Activated CD4-positive, alpha-beta T cell treated with anti-CD3 and anti-CD28 coated beads, Interleukin-2, amount 50 U/mL, for 48 hours (primary cell): ENCODE measurements at regions not wholly inside any gene's neighbourhood (a gene's known extent, or its start where the extent isn't known, plus 50 kb on each side); places are given as distances from the start of the nearest gene placed in this dataset.

ENCODE experiments used
- DNase-seq, 2 experiments: peaks; one replicate each; pipeline ENCODE4 v3.0.0-alpha.2; 2020

DNA sequence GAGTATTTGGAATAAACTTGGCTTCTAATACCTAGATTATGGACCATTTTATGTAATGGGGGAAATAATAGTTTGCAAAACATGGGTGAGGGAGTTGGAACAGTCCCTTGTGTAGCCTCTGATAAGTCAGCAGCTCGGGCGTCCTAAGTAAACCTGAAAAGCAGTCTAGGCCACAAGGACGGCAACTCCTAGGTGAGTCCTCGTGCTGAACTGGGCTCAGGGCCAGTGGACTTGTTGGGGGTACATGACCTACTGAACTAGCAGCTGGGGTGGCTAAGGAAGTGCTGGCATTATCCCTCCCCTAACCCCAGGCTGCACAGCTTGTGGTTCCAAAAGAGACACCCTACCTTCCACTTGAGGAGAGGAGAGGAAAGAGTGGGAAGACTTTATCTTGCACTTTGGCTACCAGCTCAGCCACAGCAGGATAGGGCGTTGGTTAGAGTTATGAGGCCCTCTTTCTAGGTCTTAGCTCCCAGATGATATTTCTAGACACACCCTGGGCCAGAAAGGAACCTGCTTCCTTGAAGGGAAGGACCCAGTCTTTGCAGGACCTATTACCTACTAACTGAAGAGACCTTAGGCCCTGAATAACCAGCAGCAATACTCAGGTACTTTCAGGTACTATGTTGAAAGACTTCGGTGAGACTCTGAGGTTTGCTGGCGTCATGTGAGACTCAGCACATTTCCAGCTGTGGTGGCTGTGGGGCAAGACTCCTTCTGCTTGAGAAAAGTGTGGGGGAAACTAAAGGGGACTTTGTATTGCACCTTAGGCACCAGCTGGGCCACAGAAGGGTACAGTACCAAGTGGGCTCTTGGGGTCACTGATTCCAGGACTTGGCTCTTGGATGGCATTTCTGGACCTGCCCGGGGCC, 71.0 kb downstream of the AQP4 start:
- no peak for DNase-seq

DNA sequence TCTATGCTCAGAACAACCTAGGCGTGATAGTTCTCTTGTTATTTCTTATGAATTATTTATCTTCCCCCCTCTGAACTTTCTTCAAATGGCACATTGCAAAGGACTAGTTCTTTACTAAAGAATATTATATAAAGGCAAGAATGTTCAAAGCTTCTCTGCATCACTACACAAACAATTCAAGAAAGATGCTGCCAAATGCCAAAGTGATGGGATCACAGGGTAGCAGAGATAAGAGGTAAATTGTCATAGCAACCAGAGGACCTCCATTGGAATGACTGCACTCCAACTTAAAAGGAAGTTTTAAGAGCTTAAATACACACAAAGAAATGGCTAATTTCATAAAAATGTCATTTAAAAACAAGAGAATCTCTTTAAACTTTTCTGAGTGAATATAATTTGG, 72.8 kb downstream of the AQP4 start:
- no peak for DNase-seq

DNA sequence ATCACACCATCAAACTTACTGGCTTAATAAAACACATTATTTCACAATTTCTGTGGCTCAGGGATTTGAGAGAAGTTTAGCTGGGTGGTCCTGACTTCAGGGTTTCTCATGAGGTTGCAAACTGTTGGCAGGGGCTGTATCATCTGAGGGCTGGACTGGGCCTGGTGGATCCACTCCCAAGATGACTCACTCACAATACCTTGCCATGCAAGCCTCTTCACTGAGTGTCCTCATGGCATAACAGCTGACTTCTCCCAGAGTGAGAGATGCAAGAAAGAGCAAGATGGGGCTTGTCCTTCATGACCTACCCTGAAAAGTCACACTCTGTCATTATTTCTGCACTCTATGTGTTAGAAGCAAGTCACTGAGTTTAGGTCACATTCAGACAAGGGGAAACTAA, 73.8 kb downstream of the AQP4 start:
- no peak for DNase-seq

DNA sequence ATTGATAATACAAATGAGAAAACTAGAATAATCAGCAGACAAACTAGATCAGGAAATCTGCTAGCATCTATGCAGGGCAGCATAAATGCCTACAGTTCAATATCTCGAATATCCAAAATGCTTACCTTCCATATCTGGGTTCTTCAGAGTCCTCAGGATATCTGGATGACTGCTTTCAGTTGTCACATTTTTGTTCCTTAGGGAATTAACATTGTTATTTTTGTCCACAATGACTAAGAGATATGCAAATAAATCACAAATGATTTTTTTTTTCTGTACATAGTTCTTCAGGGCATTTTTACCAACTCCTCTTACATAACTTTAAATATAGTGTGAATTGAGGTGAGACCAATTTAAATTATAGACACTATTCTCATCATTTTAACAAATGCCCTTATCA, 80.9 kb downstream of the AQP4 start:
- no peak for DNase-seq

DNA sequence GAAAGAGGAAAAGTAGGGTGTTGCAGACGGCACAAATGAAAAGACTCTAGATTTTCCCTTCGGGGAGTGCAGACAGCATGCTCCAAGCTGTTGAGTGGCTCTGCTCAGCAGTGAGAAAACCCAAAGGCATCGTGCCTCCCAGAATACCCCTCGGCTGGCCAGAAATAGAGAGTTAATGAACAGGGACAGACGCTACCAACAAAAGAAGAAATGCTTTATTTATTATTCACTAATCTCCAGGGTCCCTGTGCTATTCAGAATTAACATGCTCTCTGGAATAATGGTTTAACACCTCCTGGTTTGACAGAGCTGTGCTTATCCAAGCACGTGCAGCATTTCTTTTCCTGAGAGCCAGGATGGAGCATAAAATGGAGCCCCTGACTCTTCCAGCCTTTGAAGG, 82.3 kb downstream of the AQP4 start:
- DNase-seq, result no peak

DNA sequence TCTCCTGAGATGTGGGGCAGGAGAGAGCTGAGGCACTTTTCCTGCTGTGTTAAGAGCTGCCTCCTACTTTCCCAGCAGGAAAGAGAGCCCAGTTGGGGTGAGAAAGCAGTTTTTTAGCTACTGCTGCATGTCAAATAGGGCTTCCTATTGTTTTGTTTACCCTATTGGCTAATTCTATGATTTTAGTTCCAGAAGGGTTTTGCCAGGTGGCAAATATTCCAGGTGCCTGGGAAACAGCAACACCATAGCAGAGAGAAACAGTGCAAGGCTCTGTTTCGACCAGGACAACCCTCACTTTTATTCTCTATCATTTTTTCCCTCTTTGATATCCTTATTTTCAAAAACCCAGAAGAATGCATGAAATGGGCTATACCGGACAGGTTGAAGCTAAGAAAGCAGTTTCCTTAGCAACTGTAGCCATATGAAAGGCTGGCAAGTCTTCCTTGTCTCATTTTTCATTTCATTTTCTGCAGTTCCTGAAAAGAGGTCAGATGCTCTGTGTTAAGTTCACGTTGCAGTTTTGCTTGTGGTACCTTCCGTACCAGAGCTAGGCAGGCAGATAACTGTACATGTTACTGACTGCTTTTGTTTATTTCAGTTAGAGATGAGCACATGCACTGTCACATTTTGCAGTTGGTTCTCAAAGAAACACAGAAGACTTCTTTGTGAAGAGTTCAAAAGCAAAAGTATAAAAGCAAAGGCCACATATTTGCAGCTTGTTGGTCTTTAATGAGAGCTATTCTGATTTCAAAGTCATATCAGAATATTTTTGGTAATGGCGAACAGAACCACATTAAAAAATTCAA, 84.8 kb downstream of the AQP4 start:
- DNase-seq, result no peak

DNA sequence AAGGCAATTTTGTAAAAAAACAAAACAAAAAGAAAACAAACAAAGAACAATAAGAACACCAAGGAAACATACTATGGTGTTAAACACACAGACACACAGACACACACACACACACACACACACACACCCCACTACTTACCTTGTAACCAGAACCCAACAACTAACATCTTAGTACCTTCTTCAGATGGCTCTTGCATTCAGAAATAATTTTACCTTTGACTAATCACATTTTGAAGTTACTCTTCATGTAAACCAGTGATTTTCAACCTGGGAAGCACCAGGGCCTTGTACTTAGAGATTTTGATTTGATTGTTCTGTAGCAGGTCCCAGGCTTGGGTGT, 87.5 kb downstream of the AQP4 start:
- no peak for DNase-seq

DNA sequence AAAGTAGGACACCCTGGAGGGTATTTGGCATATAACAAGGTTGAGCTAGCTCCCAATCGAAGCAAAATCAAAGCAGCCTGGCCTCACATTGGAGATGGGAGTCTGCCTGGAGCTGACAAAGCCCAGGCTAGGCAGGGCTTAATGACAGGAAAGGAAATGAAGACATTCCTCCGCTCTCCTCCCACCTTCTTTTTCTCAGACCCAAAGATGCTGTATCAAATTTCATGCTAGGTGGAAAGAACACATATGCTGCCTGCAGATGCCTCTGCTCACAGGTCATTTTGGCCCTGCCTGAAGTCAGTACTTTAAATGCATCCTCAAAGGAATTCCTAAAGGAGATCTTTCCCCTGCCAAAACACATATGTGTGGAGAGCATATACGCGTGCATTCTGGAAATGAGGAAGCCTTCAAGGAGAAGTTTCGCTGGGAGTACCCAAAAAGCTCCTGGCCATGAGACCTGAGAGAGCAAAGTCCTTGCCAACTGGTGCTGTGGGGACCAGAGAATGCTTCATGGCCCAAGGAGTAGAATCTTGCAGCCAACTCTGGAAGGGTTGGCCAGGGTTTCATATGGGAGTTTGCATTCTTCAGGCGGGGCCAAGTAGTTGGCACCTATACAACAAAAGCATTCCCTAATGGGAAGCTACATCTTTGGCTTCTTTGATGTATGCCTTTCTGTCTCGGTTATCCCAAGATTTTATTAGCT, 88.0 kb downstream of the AQP4 start:
- DNase-seq, result no peak

DNA sequence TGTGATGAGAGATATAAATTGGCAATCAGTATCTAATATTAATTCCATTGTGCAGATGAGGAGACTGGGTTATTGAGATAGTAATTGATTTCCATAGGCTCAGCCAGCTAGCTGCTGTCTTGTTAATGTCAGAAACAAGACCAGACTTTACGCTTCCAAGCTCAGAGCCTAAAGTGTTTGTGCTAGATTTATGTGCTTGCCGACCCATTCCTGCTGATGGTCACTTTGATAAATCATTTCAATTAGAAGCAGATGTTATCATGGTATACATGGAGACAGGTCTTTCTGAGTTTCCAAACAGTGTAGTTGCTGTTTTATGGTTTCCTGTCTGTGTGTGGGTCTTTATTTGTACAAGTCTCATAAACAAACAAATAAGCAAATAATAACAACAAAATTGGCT, 92.8 kb downstream of the AQP4 start:
- DNase-seq, result no peak

DNA sequence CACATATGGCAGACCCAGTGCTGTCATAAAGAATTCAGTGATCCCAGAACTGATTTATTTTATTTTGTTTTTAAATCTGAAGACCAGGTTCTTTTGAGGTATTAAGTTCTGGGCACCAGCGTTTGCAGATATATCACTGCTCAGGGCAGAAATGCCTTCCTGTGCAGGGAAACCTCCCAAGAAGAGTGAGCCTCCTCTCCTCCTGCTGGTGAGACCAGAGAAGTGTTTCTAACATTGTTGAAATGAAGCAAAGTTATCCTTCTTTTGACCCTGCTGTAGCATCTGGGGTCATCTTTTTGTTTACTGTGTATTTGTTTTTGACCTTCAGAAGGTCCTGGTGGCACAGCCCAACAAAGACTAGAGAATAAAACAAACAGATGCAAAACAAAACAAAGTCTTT, 94.0 kb downstream of the AQP4 start:
- DNase-seq, result no peak

DNA sequence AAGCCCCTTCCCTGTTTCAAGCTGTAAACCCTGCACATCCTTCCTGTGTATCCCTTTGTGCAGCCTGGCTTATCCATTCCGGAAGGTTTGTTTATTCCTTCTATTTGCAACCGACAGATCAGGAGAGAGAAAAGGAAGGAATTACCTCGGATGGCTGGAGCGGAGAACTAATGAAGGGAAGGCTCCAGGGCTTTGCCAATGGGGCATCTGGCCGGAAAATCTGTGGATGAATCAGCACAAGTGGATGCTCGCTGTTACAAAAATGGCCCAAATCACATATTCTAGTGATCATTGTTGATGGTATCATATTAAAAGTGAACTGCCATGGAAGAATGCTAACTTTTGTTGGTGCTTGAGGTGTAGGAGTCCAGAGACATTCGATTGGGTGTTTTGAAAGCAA, 97.1 kb downstream of the AQP4 start:
- DNase-seq, result no peak

DNA sequence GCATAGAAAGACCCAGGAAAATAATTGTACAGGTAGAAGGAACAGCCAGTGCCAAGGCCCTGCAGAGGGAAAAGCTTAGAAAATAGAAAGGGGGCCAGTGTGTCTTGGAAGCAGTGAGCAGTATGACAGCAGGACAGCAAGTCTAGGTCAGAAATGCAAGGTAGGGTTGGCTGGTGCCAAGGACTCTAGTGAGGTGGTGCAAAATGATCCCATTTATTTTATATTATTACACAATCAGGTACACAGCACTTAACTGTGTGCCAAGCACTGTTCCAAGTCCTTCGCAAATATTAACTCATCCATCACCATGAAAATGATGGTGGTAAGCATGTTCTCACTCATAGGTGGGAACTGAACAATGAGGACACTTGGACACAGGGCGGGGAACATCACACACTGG, 100.0 kb downstream of the AQP4 start:
- DNase-seq, result no peak

DNA sequence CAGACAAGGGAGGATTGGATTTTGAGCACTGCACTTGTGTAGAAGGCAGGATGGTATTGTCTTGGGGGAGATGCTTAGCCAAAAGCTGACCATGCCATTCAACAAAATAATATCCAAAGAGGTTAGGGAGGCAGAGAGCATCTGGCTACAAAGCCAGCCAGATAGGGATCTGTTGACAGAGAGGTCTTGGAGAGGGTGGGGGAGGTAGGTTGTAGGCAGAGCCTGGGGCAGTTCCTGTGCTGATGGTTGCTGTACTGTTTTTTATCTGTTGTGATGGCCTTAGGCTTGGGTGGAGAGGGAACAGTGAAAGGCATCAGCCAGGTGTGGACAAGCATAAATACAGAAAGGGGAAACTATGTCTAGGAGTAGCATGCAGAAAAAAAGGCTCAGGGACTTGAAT, 100.9 kb downstream of the AQP4 start:
- no peak for DNase-seq

DNA sequence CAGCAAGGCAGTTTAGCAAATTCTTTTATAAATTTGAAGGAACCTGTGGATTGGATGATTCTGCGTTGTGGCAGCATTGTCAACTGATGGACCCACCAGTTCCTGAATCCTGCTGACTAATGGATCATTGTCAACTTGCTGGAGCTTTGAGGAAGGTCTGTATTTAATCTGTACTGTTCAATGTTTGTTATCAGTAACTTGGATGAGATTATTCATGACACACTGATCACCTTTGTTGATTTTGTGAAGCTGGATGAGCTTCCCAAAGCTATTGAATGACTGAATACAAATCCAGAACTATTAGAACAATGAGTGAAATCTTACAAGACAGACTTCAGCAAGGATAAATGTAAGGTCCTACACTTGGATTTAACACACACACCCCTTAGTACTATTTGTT, 101.3 kb downstream of the AQP4 start:
- no peak for DNase-seq

DNA sequence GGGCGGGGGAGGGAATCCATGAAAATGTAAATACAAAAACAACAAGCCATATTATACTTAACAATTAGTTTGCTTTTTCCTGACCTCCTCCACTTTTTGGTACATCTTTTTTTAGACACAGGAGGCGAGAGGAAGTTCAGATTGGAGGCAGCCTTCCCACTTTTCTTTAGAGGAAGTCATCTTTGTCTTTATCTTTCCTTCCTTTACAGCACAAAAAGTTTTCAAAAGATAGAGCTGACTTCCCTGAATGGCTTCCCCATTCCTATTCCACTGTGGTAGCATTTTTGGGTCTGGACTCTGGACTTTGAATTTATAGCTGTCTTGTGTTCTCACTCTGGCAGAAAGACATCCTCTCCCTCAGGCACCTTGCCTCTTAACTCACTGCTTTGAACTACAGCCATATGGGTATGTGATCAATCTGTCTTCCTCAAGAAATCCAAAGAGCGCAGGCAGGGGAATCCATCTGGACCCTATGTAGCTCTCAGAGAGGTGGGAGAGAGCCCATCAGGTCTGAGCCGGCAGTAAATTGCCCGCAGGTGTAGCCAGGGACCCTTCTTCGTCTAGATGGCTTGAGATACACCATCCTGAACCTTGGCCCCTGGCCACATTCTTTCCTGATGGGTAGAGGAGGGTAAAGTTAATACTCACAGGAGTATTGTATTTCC, 101.9 kb downstream of the AQP4 start:
- no peak for DNase-seq

DNA sequence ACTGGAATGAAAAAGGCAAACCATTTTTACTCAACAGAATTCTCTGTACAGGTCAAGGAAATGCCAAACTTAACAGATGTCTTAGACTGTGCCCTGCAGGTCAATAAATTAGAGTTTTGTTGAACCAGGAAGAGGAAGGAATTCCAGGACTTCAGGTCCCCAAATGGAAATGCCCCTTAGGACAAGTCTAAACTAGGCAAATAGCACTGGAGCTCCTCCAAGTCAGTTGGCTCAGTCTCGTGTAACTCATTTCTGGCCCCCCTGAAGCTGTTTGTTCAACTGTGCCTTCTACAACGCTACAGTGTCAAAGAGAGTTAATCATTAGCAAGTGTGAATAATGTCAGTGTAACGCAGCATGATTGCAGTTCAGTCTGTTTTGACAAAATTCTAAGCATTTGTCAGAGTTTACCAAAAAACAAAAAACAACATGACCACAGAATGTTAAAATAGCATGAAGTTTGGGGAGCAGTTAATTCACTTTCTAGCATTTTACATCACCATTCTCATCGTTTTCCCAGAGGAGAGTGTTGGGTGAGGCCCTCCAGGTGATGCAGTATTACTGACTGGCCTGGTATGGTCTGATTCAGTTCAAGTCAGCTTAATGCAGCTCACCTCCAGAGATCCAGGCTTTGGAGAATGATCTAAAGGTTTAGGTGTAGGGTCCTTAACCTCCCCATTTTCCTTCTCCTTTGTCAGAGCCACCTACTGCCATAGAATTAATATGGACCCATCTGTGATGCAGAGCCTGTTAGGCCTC, 108.1 kb downstream of the AQP4 start:
- DNase-seq, result no peak

DNA sequence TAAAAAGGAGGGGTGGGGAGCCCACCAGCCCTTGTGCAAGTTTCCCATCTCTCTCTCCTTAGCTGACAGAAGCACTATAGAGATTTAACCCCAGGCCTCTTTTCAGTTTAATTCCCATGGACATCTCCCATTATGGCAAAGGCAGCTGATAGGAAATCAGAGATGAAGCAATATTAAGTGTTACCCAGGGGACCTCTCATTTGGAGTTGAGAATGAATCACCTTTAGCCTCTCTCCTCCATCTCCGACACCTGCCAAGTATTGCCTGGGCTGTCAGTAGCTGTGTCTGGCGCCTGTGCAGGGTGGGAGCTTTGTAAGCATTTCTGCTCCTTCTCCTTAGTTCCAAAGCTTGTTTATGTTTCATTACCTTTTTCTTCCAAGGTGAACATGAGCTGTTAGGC, 109.0 kb downstream of the AQP4 start:
- no peak for DNase-seq

DNA sequence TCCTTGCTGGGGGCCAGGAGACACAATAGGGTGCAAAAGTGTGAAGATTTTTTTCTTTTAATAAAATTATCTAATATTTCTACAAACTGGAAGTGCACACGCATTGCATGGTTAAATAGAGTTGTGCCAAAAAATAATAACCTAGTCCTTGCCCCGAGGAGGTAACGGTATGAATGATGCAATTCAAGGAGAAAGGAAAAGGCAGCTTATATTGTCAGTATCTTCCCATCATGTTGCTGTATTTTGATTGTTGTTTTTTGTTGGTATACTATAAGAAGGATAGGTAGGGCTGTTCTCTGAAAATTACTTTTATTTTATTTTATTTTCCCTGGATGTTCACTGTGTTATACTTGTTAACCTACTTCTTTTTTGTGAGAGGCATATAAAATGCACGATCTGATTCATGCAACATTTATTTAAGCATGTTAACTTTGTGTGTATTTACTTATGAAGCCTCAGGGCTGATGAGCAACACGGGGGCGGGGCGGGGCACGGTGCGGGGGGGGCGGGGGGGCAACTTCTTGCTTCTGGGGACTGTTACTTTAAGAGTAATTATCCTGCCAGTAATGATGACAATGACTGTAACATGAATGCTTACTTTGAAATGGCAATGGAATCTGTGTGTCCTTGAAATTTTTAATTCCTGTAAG, 118.6 kb downstream of the AQP4 start:
- no peak for DNase-seq

DNA sequence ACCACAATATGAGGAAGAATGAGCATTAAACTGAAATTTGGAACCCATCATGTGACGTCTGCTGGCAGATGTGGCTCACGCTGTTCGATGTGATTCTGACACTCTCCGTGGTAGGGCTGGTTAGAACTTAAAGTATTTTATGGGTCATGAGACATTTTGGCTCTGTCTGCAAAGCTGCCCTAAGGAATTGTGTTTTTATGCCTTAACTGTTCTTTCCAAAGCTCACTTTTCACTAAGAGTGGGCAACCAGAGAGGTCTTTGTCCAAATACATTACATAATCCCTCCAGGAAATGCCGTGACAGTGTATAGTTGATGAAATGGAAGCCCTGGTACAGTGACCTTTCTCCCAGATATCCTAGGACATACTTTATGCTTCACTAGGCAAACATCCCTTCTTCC, 119.1 kb downstream of the AQP4 start:
- DNase-seq, result no peak

DNA sequence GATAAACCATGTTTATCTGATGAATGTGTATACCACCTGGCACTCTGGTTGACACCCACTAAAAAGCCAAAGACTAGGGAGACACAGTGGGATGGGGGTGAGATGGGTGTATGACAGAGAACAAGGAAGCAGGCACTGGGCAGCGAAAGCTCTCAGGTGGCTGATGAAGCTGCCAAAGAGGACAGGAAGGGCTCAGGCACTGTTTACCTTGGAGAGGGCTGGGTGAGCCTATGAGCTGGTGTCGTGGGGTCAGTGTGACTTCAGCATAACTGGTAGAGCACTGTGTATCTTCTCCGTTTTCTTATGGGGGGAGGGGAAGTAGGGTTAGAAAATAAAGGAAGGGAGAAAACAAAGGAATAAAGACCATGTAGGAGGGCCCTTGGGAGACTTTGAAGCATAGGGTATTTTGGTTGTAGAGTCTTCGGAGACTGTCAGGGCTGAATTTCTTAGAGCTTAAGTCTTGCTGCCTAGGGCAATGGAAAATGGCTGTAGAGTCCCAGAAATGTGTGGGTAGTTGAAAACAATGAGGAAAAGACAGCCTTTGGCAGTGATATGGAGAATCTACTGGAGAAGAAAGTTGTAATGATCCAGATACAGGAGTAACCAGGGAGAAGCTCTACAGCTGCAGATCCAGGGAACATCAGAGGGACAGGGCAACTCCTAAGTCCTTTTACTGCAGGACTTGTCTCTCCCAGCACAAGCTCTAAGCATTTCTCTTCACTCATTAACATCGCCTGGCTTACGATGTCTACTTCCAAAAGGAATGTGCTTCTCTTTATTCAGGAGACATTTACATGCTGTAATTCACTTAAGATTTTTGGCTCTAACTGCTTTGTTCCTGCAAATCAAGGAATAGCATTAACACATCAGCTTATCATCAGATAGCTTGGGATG, 120.0 kb downstream of the AQP4 start:
- no peak for DNase-seq

DNA sequence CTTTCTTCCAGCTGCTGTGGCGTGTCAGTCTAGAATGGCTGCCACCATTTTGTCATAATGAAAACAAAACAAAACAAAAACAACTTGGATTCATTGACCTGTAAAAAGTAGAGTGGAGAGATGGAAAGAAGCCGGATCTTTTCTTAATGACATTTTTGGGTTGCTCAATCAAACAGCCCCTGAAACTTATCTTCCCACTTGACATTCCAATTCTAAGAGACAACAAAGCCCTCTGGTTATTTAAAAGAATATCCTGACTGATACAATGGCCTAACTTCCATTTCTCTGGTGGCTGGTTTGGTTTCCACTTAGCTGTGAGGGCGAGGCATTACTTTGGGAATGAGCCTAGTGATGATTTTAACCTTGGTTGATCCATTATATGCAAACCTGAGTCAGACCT, 123.7 kb downstream of the AQP4 start:
- no peak for DNase-seq
